ENCODE measurements at regions not wholly inside any gene's neighbourhood (a gene's known extent, or its start where the extent isn't known, plus 50 kb on each side); places are given as distances from the start of the nearest gene placed in this dataset.

- Histone ChIP-seq H3K4me3 (ENCODE audit: low read length in 2 of 2) (no peak overlapping the region), H3K9ac (ENCODE audit: low read depth in 1 of 2, low read length in 2 of 2) (no peak overlapping the region)
Measured at GRCh38 chr3:6112546-6112945, 748.4 kb upstream of the GRM7 start.

GRCh38 chr3:6113338-6113737, 747.6 kb upstream of the GRM7 start:
- no peaks in the 10 kb centered on the region for H3K27me3 ChIP-seq (ENCODE audit: control insufficient read depth in 2 of 2, insufficient read depth in 2 of 2, low read length in 2 of 2)
- H3K9ac ChIP-seq (ENCODE audit: low read depth in 1 of 2, low read length in 2 of 2) = no peak overlapping the region
- H3K27ac ChIP-seq (ENCODE audit: low read depth in 2 of 2, low read length in 2 of 2) = no peak overlapping the region
- H3K9me3 ChIP-seq (ENCODE audit: control insufficient read depth in 2 of 2, low read length in 2 of 2) = no peaks in the 10 kb centered on the region
- H3K36me3 ChIP-seq (ENCODE audit: control insufficient read depth in 2 of 2, insufficient read depth in 2 of 2, low read length in 2 of 2) = no peaks in the 10 kb centered on the region
- no peak overlapping the region for H3K4me3 ChIP-seq (ENCODE audit: low read length in 2 of 2)
- no peaks in the 10 kb centered on the region for H3K4me1 ChIP-seq (ENCODE audit: control insufficient read depth in 2 of 2, insufficient read depth in 2 of 2, low read length in 2 of 2)

More at GRCh38 chr3:6112546-6112945, 748.4 kb upstream of the GRM7 start:
- H3K27me3 ChIP-seq (ENCODE audit: control insufficient read depth in 2 of 2, insufficient read depth in 2 of 2, low read length in 2 of 2) = no peaks in the 10 kb centered on the region
- no peaks in the 10 kb centered on the region for H3K9me3 ChIP-seq (ENCODE audit: control insufficient read depth in 2 of 2, low read length in 2 of 2)
- no peak overlapping the region for H3K27ac ChIP-seq (ENCODE audit: low read depth in 2 of 2, low read length in 2 of 2)
- H3K36me3 ChIP-seq (ENCODE audit: control insufficient read depth in 2 of 2, insufficient read depth in 2 of 2, low read length in 2 of 2) = no peaks in the 10 kb centered on the region
- H3K4me1 ChIP-seq (ENCODE audit: control insufficient read depth in 2 of 2, insufficient read depth in 2 of 2, low read length in 2 of 2) = no peaks in the 10 kb centered on the region

DNA sequence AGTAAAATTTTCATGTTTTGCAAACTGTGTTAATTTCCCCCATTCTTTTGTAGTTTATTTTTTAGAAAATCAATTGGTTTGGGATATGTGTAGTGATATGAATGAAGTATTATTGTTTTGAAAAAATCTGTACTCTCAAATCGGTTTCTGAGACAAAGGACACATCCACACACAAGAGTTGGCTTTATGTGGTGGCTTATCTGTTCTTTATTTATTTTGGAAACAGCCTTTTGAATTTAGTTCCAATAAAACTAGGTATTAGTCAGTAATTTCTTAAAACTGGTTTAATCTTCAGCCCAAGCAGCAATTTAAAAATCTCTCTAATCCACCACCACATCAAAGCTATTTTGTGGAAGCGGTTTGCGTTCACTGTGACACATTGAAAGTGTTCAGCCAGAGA, 741.5 kb upstream of the GRM7 start:
- no peak overlapping the region for H3K27ac ChIP-seq (ENCODE audit: low read depth in 2 of 2, low read length in 2 of 2)
- H3K9me3 ChIP-seq (ENCODE audit: control insufficient read depth in 2 of 2, low read length in 2 of 2) = no peaks in the 10 kb centered on the region
- no peak overlapping the region for H3K4me3 ChIP-seq (ENCODE audit: low read length in 2 of 2)
- H3K9ac ChIP-seq (ENCODE audit: low read depth in 1 of 2, low read length in 2 of 2) = no peak overlapping the region
- no peaks in the 10 kb centered on the region for H3K27me3 ChIP-seq (ENCODE audit: control insufficient read depth in 2 of 2, insufficient read depth in 2 of 2, low read length in 2 of 2)
- no peaks in the 10 kb centered on the region for H3K4me1 ChIP-seq (ENCODE audit: control insufficient read depth in 2 of 2, insufficient read depth in 2 of 2, low read length in 2 of 2)
- H3K36me3 ChIP-seq (ENCODE audit: control insufficient read depth in 2 of 2, insufficient read depth in 2 of 2, low read length in 2 of 2) = no peaks in the 10 kb centered on the region

GRCh38 chr3:6120786-6121185, 740.1 kb upstream of the GRM7 start:
- H3K36me3 ChIP-seq (ENCODE audit: control insufficient read depth in 2 of 2, insufficient read depth in 2 of 2, low read length in 2 of 2) = no peaks in the 10 kb centered on the region
- H3K4me3 ChIP-seq (ENCODE audit: low read length in 2 of 2) = no peak overlapping the region
- H3K9me3 ChIP-seq (ENCODE audit: control insufficient read depth in 2 of 2, low read length in 2 of 2) = no peaks in the 10 kb centered on the region
- no peaks in the 10 kb centered on the region for H3K27me3 ChIP-seq (ENCODE audit: control insufficient read depth in 2 of 2, insufficient read depth in 2 of 2, low read length in 2 of 2)
- H3K9ac ChIP-seq (ENCODE audit: low read depth in 1 of 2, low read length in 2 of 2) = no peak overlapping the region
- H3K27ac ChIP-seq (ENCODE audit: low read depth in 2 of 2, low read length in 2 of 2) = no peak overlapping the region
- H3K4me1 ChIP-seq (ENCODE audit: control insufficient read depth in 2 of 2, insufficient read depth in 2 of 2, low read length in 2 of 2) = no peaks in the 10 kb centered on the region

DNA sequence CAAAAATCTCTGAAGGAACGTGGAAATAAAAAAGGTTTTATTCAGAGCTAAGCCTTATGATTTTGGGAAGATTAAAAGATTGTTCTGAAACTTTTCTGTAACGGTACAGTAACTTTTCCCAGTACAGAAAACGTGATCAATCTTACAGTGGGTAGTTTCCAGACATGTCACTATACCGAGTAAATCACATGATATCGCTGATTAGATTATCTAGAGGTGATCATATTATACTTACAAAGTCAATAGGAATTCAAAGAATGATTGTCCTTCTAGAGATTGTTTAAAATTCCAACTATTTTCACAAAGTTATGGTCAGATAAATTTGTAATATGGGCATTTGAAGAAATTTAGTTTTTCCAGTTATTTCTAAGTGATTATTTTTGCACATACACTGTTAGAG, 736.0 kb upstream of the GRM7 start:
- Histone ChIP-seq H3K27ac (ENCODE audit: low read depth in 2 of 2, low read length in 2 of 2) (no peak overlapping the region), H3K9ac (ENCODE audit: low read depth in 1 of 2, low read length in 2 of 2) (no peak overlapping the region)

GRCh38 chr3:6125520-6125919, 735.4 kb upstream of the GRM7 start:
- Histone ChIP-seq H3K9ac (ENCODE audit: low read depth in 1 of 2, low read length in 2 of 2) (no peak overlapping the region), H3K4me3 (ENCODE audit: low read length in 2 of 2) (no peak overlapping the region), H3K4me1 (ENCODE audit: control insufficient read depth in 2 of 2, insufficient read depth in 2 of 2, low read length in 2 of 2) (no peaks in the 10 kb centered on the region), H3K27ac (ENCODE audit: low read depth in 2 of 2, low read length in 2 of 2) (no peak overlapping the region), H3K27me3 (ENCODE audit: control insufficient read depth in 2 of 2, insufficient read depth in 2 of 2, low read length in 2 of 2) (no peaks in the 10 kb centered on the region), H3K36me3 (ENCODE audit: control insufficient read depth in 2 of 2, insufficient read depth in 2 of 2, low read length in 2 of 2) (no peaks in the 10 kb centered on the region), H3K9me3 (ENCODE audit: control insufficient read depth in 2 of 2, low read length in 2 of 2) (no peaks in the 10 kb centered on the region)

More for the DNA sequence above, 736.0 kb upstream of the GRM7 start:
- Histone ChIP-seq H3K27me3 (ENCODE audit: control insufficient read depth in 2 of 2, insufficient read depth in 2 of 2, low read length in 2 of 2) (no peaks in the 10 kb centered on the region), H3K4me3 (ENCODE audit: low read length in 2 of 2) (no peak overlapping the region), H3K4me1 (ENCODE audit: control insufficient read depth in 2 of 2, insufficient read depth in 2 of 2, low read length in 2 of 2) (no peaks in the 10 kb centered on the region), H3K36me3 (ENCODE audit: control insufficient read depth in 2 of 2, insufficient read depth in 2 of 2, low read length in 2 of 2) (no peaks in the 10 kb centered on the region), H3K9me3 (ENCODE audit: control insufficient read depth in 2 of 2, low read length in 2 of 2) (no peaks in the 10 kb centered on the region)

- Histone ChIP-seq H3K9ac (ENCODE audit: low read depth in 1 of 2, low read length in 2 of 2) (no peak overlapping the region), H3K27me3 (ENCODE audit: control insufficient read depth in 2 of 2, insufficient read depth in 2 of 2, low read length in 2 of 2) (no peaks in the 10 kb centered on the region), H3K4me1 (ENCODE audit: control insufficient read depth in 2 of 2, insufficient read depth in 2 of 2, low read length in 2 of 2) (no peaks in the 10 kb centered on the region), H3K36me3 (ENCODE audit: control insufficient read depth in 2 of 2, insufficient read depth in 2 of 2, low read length in 2 of 2) (no peaks in the 10 kb centered on the region), H3K4me3 (ENCODE audit: low read length in 2 of 2) (no peak overlapping the region), H3K27ac (ENCODE audit: low read depth in 2 of 2, low read length in 2 of 2) (no peak overlapping the region), H3K9me3 (ENCODE audit: control insufficient read depth in 2 of 2, low read length in 2 of 2) (no peaks in the 10 kb centered on the region)
Measured at GRCh38 chr3:6132684-6133432, 728.1 kb upstream of the GRM7 start.

- no peaks in the 10 kb centered on the region for H3K4me1 ChIP-seq (ENCODE audit: control insufficient read depth in 2 of 2, insufficient read depth in 2 of 2, low read length in 2 of 2)
- H3K27ac ChIP-seq (ENCODE audit: low read depth in 2 of 2, low read length in 2 of 2) = no peak overlapping the region
- no peak overlapping the region for H3K4me3 ChIP-seq (ENCODE audit: low read length in 2 of 2)
- H3K27me3 ChIP-seq (ENCODE audit: control insufficient read depth in 2 of 2, insufficient read depth in 2 of 2, low read length in 2 of 2) = no peaks in the 10 kb centered on the region
- H3K9ac ChIP-seq (ENCODE audit: low read depth in 1 of 2, low read length in 2 of 2) = no peak overlapping the region
- H3K9me3 ChIP-seq (ENCODE audit: control insufficient read depth in 2 of 2, low read length in 2 of 2) = no peaks in the 10 kb centered on the region
- H3K36me3 ChIP-seq (ENCODE audit: control insufficient read depth in 2 of 2, insufficient read depth in 2 of 2, low read length in 2 of 2) = no peaks in the 10 kb centered on the region
Measured at GRCh38 chr3:6142707-6143106, 718.2 kb upstream of the GRM7 start.

GRCh38 chr3:6147883-6148282, 713.0 kb upstream of the GRM7 start:
- no peaks in the 10 kb centered on the region for H3K4me1 ChIP-seq (ENCODE audit: control insufficient read depth in 2 of 2, insufficient read depth in 2 of 2, low read length in 2 of 2)
- H3K9me3 ChIP-seq (ENCODE audit: control insufficient read depth in 2 of 2, low read length in 2 of 2) = no peaks in the 10 kb centered on the region
- H3K36me3 ChIP-seq (ENCODE audit: control insufficient read depth in 2 of 2, insufficient read depth in 2 of 2, low read length in 2 of 2) = no peaks in the 10 kb centered on the region
- no peaks in the 10 kb centered on the region for H3K27me3 ChIP-seq (ENCODE audit: control insufficient read depth in 2 of 2, insufficient read depth in 2 of 2, low read length in 2 of 2)
- no peak overlapping the region for H3K4me3 ChIP-seq (ENCODE audit: low read length in 2 of 2)
- no peak overlapping the region for H3K27ac ChIP-seq (ENCODE audit: low read depth in 2 of 2, low read length in 2 of 2)
- H3K9ac ChIP-seq (ENCODE audit: low read depth in 1 of 2, low read length in 2 of 2) = no peak overlapping the region

- Histone ChIP-seq H3K9ac (ENCODE audit: low read depth in 1 of 2, low read length in 2 of 2) (no peak overlapping the region), H3K27ac (ENCODE audit: low read depth in 2 of 2, low read length in 2 of 2) (no peak overlapping the region), H3K4me1 (ENCODE audit: control insufficient read depth in 2 of 2, insufficient read depth in 2 of 2, low read length in 2 of 2) (no peaks in the 10 kb centered on the region), H3K4me3 (ENCODE audit: low read length in 2 of 2) (no peak overlapping the region), H3K36me3 (ENCODE audit: control insufficient read depth in 2 of 2, insufficient read depth in 2 of 2, low read length in 2 of 2) (no peaks in the 10 kb centered on the region), H3K27me3 (ENCODE audit: control insufficient read depth in 2 of 2, insufficient read depth in 2 of 2, low read length in 2 of 2) (no peaks in the 10 kb centered on the region), H3K9me3 (ENCODE audit: control insufficient read depth in 2 of 2, low read length in 2 of 2) (no peaks in the 10 kb centered on the region)
Measured at GRCh38 chr3:6155650-6156338, 705.1 kb upstream of the GRM7 start.

Data from mucosa of rectum (tissue), 2 donors.